HCT116 (cell line): ENCODE measurements at regions not wholly inside any gene's neighbourhood (a gene's known extent, or its start where the extent isn't known, plus 50 kb on each side); places are given as distances from the start of the nearest gene placed in this dataset.

Source experiments
- ATAC-seq: fragments of 200-7000 bp; cut with Tn5 transposase; 2 replicates; pipeline ENCODE4 v1.9.1; 2020; ENCODE audit warnings: mild to moderate bottlenecking, moderate library complexity
- BruUV-seq: library from RNA; stranded (reverse); fragments of 400-500 nt; replicated peaks from 2 replicates; lab custom pipeline; 2021; lab: Mats Ljungman, UMichigan
- CTCF ChIA-PET: fragments of 300-600 bp; sonication (Branson Sonifier 250); formaldehyde crosslinking; loops from one replicate; lab custom pipeline; 2021; ENCODE audit warnings: antibody characterized with exemption; lab: Charles Lee
- POLR2A ChIA-PET: fragments of 300-600, 350-600 bp; sonication (Branson Sonifier 250); formaldehyde crosslinking; loops from one replicate; lab custom pipeline; 2021; ENCODE audit warnings: antibody characterized with exemption; lab: Charles Lee
- RAD21 ChIA-PET, 2 experiments: fragments of 300-600 bp; sonication (Branson Sonifier 250); formaldehyde crosslinking; loops; one replicate each; lab custom pipeline; 2023; ENCODE audit warnings: low total read pairs in 2 of 2; ENCODE audit not compliant: uncharacterized antibody in 2 of 2, unreplicated experiment in 2 of 2, low non-redundant PET in 1 of 2; lab: Charles Lee
- DNase-seq: peaks from one replicate; pipeline ENCODE4 v3.0.0-alpha.2; 2010; ENCODE audit warnings: low read depth, low spot score
- H2AFZ ChIP-seq: fragments of 200-600 bp; shearing (Covaris generic), sonication (generic); 2 replicates; pipeline ENCODE4 v1.6.1; 2017; ENCODE audit warnings: low read depth, mixed run types, mixed read lengths, antibody characterized with exemption, low read length; ENCODE audit not compliant: poor library complexity, severe bottlenecking
- H3K27ac ChIP-seq: 2 replicates; pipeline ENCODE4 v1.5.1; 2012; ENCODE audit warnings: low read depth, low read length
- H3K27me3 ChIP-seq: fragments of 200-600 bp; sonication (generic); 2 replicates; pipeline ENCODE4 v1.6.1; 2016; ENCODE audit warnings: mixed run types, low read length, mixed read lengths; ENCODE audit not compliant: insufficient read depth
- H3K36me3 ChIP-seq, 2 experiments: fragments of 200-500 bp in 1 of 2; fragments of 200-600 bp in 1 of 2; sonication (Bioruptor generic) in 1 of 2; sonication (generic) in 1 of 2; 2 replicates each; pipeline versions ENCODE4 v1.5.1 to v1.6.1; 2014 to 2016; ENCODE audit warnings: low read length in 2 of 2, inconsistent platforms in 1 of 2, mixed read lengths in 1 of 2, mixed run types in 1 of 2; ENCODE audit not compliant: insufficient read depth in 2 of 2, control insufficient read depth in 1 of 2
- H3K4me1 ChIP-seq, 2 experiments: fragments of 200-600 bp in 1 of 2; sonication (generic) in 1 of 2; 2 replicates each; pipeline versions ENCODE4 v1.5.1 to v1.6.1; 2012 to 2017; ENCODE audit warnings: low read length in 2 of 2, inconsistent platforms in 1 of 2, mild to moderate bottlenecking in 1 of 2, mixed read lengths in 1 of 2, mixed run types in 1 of 2, moderate library complexity in 1 of 2; ENCODE audit not compliant: insufficient read depth in 2 of 2, control insufficient read depth in 1 of 2
- H3K4me2 ChIP-seq: fragments of 200-600 bp; sonication (generic); 2 replicates; pipeline ENCODE4 v1.6.1; 2017; ENCODE audit warnings: mixed run types, low read length, mixed read lengths
- H3K4me3 ChIP-seq, 2 experiments: fragments of 200-600 bp in 1 of 2; sonication (generic) in 1 of 2; replicated peaks in 1 of 2; 2 replicates each; pipeline ENCODE4 v1.5.1; 2011 to 2016; ENCODE audit warnings: low read length in 2 of 2, control low read depth in 1 of 2, low read depth in 1 of 2, mild to moderate bottlenecking in 1 of 2, mixed read lengths in 1 of 2, mixed run types in 1 of 2
- H3K79me2 ChIP-seq: fragments of 200-600 bp; sonication (generic); 2 replicates; pipeline ENCODE4 v1.6.1; 2017; ENCODE audit warnings: mild to moderate bottlenecking, mixed run types, low read length, moderate library complexity, mixed read lengths; ENCODE audit not compliant: insufficient read depth
- H3K9ac ChIP-seq: fragments of 200-600 bp; sonication (generic); 2 replicates; pipeline ENCODE4 v1.6.1; 2016; ENCODE audit warnings: low read length, mixed read lengths
- H3K9me2 ChIP-seq: fragments of 200-600 bp; sonication (generic), shearing (Covaris generic); 2 replicates; pipeline ENCODE4 v1.6.1; 2017; ENCODE audit warnings: mixed run types, mild to moderate bottlenecking, moderate library complexity; ENCODE audit not compliant: insufficient read depth
- H3K9me3 ChIP-seq, 2 experiments: fragments of 200-500 bp in 1 of 2; fragments of 200-600 bp in 1 of 2; sonication (Bioruptor generic) in 1 of 2; sonication (generic) in 1 of 2; 2 replicates each; pipeline ENCODE4 v1.6.1; 2014 to 2017; ENCODE audit warnings: low read length in 2 of 2, mixed read lengths in 2 of 2, inconsistent platforms in 1 of 2, low read depth in 1 of 2, mild to moderate bottlenecking in 1 of 2, mixed run types in 1 of 2, moderate library complexity in 1 of 2; ENCODE audit not compliant: control insufficient read depth in 1 of 2, insufficient read depth in 1 of 2
- H4K20me1 ChIP-seq: fragments of 200-600 bp; sonication (generic), shearing (Covaris generic); 2 replicates; pipeline ENCODE4 v1.6.1; 2017; ENCODE audit warnings: mixed run types, mild to moderate bottlenecking, moderate library complexity; ENCODE audit not compliant: insufficient read depth
- CEBPB ChIP-seq: IDR thresholded peaks from 2 replicates; pipeline ENCODE4 v1.6.1; 2012; ENCODE audit warnings: low read depth
- ELF1 ChIP-seq: IDR thresholded peaks from 2 replicates; pipeline ENCODE4 v1.6.1; 2012; ENCODE audit warnings: low read depth, borderline replicate concordance
- EZH2phosphoT487 ChIP-seq: fragments of 200-600 bp; IDR thresholded peaks from 2 replicates; pipeline ENCODE4 v1.6.1; 2018; ENCODE audit warnings: antibody characterized with exemption, borderline replicate concordance
- JUND ChIP-seq: IDR thresholded peaks from 2 replicates; pipeline ENCODE4 v1.6.1; 2012
- POLR2A ChIP-seq: IDR thresholded peaks from 2 replicates; pipeline ENCODE4 v1.7.0; 2011; ENCODE audit warnings: borderline replicate concordance; ENCODE audit not compliant: insufficient read depth, insufficient read length; ENCODE audit errors: extremely low read depth
- RAD21 ChIP-seq: IDR thresholded peaks from 2 replicates; pipeline ENCODE4 v1.6.1; 2012; ENCODE audit warnings: low read depth, mild to moderate bottlenecking
- YY1 ChIP-seq: IDR thresholded peaks from 2 replicates; pipeline ENCODE4 v1.6.1; 2011; ENCODE audit warnings: low read length, low read depth, moderate library complexity, mild to moderate bottlenecking; ENCODE audit not compliant: insufficient replicate concordance; ENCODE audit errors: extremely low read depth
- intact Hi-C: fragments of 100-400 bp; cut with micrococcal nuclease; formaldehyde crosslinking; loops from 2 replicates; pipeline ENCODE4 v1.10.0; 2022
- TF ChIP-seq, protein P1 (sequence below), 3 experiments: fragments of 200-600 bp in 1 of 3; sonication (generic) in 1 of 3; IDR thresholded peaks in 2 of 3; conservative IDR thresholded peaks in 1 of 3; 2 replicates each; pipeline ENCODE4 v1.5.1; 2012 to 2017; ENCODE audit warnings: low read depth in 2 of 3, low read length in 2 of 3, antibody characterized with exemption in 1 of 3, borderline replicate concordance in 1 of 3, control low read depth in 1 of 3, mild to moderate bottlenecking in 1 of 3, mixed read lengths in 1 of 3, mixed run types in 1 of 3, moderate library complexity in 1 of 3; ENCODE audit not compliant: insufficient read depth in 1 of 3
- TF ChIP-seq, protein P2 (sequence below): IDR thresholded peaks from 2 replicates; pipeline ENCODE4 v1.6.1; 2011; ENCODE audit warnings: mild to moderate bottlenecking, low read length, moderate library complexity; ENCODE audit not compliant: insufficient replicate concordance; ENCODE audit errors: extremely low read depth

- Histone ChIP-seq H3K27me3 (no peaks in the 10 kb centered on the region), H3K79me2 (no peaks in the 10 kb centered on the region), H2AFZ (no peak overlapping the region), H3K4me2 (no peak overlapping the region), H3K4me1 (no peaks in the 10 kb centered on the region), H3K4me3 (no peak overlapping the region), H3K27ac (no peak overlapping the region), H3K9ac (no peak overlapping the region), H3K9me3 (no peaks in the 10 kb centered on the region), H3K9me2 (no peaks in the 10 kb centered on the region), H4K20me1 (no peaks in the 10 kb centered on the region), H3K36me3 (no peaks in the 10 kb centered on the region)
- intact Hi-C loops, result no loop called here
- CTCF ChIA-PET, result no interaction called here
- RAD21 ChIA-PET, result no interaction called here
- ATAC-seq (no peak), DNase-seq (no peak)
- TF ChIP-seq JUND (no peak), YY1 (no peak), CEBPB (no peak), ELF1 (no peak), POLR2A (no peak), RAD21 (no peak), EZH2phosphoT487 (no peak)
- TF ChIP-seq, protein P1, sequence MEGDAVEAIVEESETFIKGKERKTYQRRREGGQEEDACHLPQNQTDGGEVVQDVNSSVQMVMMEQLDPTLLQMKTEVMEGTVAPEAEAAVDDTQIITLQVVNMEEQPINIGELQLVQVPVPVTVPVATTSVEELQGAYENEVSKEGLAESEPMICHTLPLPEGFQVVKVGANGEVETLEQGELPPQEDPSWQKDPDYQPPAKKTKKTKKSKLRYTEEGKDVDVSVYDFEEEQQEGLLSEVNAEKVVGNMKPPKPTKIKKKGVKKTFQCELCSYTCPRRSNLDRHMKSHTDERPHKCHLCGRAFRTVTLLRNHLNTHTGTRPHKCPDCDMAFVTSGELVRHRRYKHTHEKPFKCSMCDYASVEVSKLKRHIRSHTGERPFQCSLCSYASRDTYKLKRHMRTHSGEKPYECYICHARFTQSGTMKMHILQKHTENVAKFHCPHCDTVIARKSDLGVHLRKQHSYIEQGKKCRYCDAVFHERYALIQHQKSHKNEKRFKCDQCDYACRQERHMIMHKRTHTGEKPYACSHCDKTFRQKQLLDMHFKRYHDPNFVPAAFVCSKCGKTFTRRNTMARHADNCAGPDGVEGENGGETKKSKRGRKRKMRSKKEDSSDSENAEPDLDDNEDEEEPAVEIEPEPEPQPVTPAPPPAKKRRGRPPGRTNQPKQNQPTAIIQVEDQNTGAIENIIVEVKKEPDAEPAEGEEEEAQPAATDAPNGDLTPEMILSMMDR (IDR thresholded peaks at IDR 0.05 in 2 of 3, conservative IDR thresholded peaks at IDR 0.05 in 1 of 3; ENCODE audit: borderline replicate concordance in 1 of 3, insufficient read depth in 1 of 3, low read depth in 2 of 3, low read length in 2 of 3), result no peak
- TF ChIP-seq, protein P2, sequence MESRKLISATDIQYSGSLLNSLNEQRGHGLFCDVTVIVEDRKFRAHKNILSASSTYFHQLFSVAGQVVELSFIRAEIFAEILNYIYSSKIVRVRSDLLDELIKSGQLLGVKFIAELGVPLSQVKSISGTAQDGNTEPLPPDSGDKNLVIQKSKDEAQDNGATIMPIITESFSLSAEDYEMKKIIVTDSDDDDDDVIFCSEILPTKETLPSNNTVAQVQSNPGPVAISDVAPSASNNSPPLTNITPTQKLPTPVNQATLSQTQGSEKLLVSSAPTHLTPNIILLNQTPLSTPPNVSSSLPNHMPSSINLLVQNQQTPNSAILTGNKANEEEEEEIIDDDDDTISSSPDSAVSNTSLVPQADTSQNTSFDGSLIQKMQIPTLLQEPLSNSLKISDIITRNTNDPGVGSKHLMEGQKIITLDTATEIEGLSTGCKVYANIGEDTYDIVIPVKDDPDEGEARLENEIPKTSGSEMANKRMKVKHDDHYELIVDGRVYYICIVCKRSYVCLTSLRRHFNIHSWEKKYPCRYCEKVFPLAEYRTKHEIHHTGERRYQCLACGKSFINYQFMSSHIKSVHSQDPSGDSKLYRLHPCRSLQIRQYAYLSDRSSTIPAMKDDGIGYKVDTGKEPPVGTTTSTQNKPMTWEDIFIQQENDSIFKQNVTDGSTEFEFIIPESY, result no peak
- POLR2A ChIA-PET, result no interaction called here
- no TSS peak for BruUV-seq
These were observed 100.8 kb upstream of the LYZL2 start for GRCh38 chr10:30730306-30730705.
